Mesenchymal stem cell (in vitro differentiated cells and primary cell): ENCODE measurements at regions not wholly inside any gene's neighbourhood (a gene's known extent, or its start where the extent isn't known, plus 50 kb on each side); places are given as distances from the start of the nearest gene placed in this dataset.

Experiments used
- DNase-seq: peaks from one replicate; pipeline ENCODE4 v3.0.0-alpha.2; 2013
- H2AFZ ChIP-seq: one replicate; pipeline ENCODE4 v1.6.1; 2013; ENCODE audit warnings: low read depth, mild to moderate bottlenecking, control low read depth, inconsistent platforms, low read length, moderate library complexity
- H2AK5ac ChIP-seq: 2 replicates; pipeline ENCODE4 v1.6.1; 2013; ENCODE audit warnings: low read length, moderate library complexity, mild to moderate bottlenecking, inconsistent platforms; ENCODE audit not compliant: severe bottlenecking
- H2BK120ac ChIP-seq: one replicate; pipeline ENCODE4 v1.6.1; 2013; ENCODE audit warnings: low read depth, mild to moderate bottlenecking, inconsistent platforms, low read length, moderate library complexity
- H2BK12ac ChIP-seq, 2 experiments: one replicate each; pipeline ENCODE4 v1.6.1; 2013; ENCODE audit warnings: inconsistent platforms in 2 of 2, low read length in 2 of 2, mild to moderate bottlenecking in 2 of 2, moderate library complexity in 2 of 2, control low read depth in 1 of 2
- H2BK15ac ChIP-seq: one replicate; pipeline ENCODE4 v1.6.1; 2013; ENCODE audit warnings: mild to moderate bottlenecking, low read depth, inconsistent platforms; ENCODE audit not compliant: poor library complexity, severe bottlenecking
- H2BK5ac ChIP-seq: 2 replicates; pipeline ENCODE4 v1.6.1; 2013; ENCODE audit warnings: low read depth, mild to moderate bottlenecking, low read length, control low read depth, inconsistent platforms; ENCODE audit not compliant: poor library complexity, severe bottlenecking
- H3K14ac ChIP-seq, 2 experiments: one replicate each; pipeline ENCODE4 v1.6.1; 2013; ENCODE audit warnings: inconsistent platforms in 2 of 2, low read length in 2 of 2, control low read depth in 1 of 2, mild to moderate bottlenecking in 1 of 2, moderate library complexity in 1 of 2
- H3K18ac ChIP-seq, 2 experiments: one replicate each; pipeline ENCODE4 v1.6.1; 2013; ENCODE audit warnings: inconsistent platforms in 2 of 2, low read length in 2 of 2, control low read depth in 1 of 2, low read depth in 1 of 2, mild to moderate bottlenecking in 1 of 2
- H3K23ac ChIP-seq, 2 experiments: one replicate each; pipeline ENCODE4 v1.6.1; 2013; ENCODE audit warnings: inconsistent platforms in 2 of 2, low read length in 2 of 2, mild to moderate bottlenecking in 2 of 2, moderate library complexity in 2 of 2, control low read depth in 1 of 2
- H3K27ac ChIP-seq: 2 replicates; pipeline ENCODE4 v1.5.1; 2013; ENCODE audit warnings: mild to moderate bottlenecking, moderate library complexity, low read length, control low read depth, inconsistent platforms; ENCODE audit not compliant: poor library complexity, severe bottlenecking
- H3K27me3 ChIP-seq, 2 experiments: 2 replicates each; pipeline versions ENCODE4 v1.6.1 to v1.7.0; 2013; ENCODE audit warnings: low read length in 2 of 2, mild to moderate bottlenecking in 2 of 2, moderate library complexity in 2 of 2, control low read depth in 1 of 2, inconsistent platforms in 1 of 2; ENCODE audit not compliant: control insufficient read depth in 1 of 2, insufficient read depth in 1 of 2
- H3K36me3 ChIP-seq, 2 experiments: 2 replicates each; pipeline versions ENCODE4 v1.6.1 to v1.7.0; 2013; ENCODE audit warnings: low read length in 2 of 2, control low read depth in 1 of 2, inconsistent platforms in 1 of 2, low read depth in 1 of 2, mild to moderate bottlenecking in 1 of 2; ENCODE audit not compliant: insufficient read depth in 2 of 2, control insufficient read depth in 1 of 2
- H3K4ac ChIP-seq, 2 experiments: one replicate each; pipeline ENCODE4 v1.6.1; 2013; ENCODE audit warnings: inconsistent platforms in 2 of 2, low read length in 2 of 2, mild to moderate bottlenecking in 2 of 2, moderate library complexity in 2 of 2, control low read depth in 1 of 2, low read depth in 1 of 2
- H3K4me1 ChIP-seq: 2 replicates; pipeline ENCODE4 v1.6.1; 2013; ENCODE audit warnings: low read depth, low read length, control low read depth; ENCODE audit not compliant: control insufficient read depth, insufficient read depth
- H3K4me2 ChIP-seq: 2 replicates; pipeline ENCODE4 v1.6.1; 2013; ENCODE audit warnings: low read length, mild to moderate bottlenecking, inconsistent platforms; ENCODE audit not compliant: poor library complexity, severe bottlenecking
- H3K4me3 ChIP-seq, 2 experiments: 2 replicates each; pipeline versions ENCODE4 v1.5.1 to v1.7.0; 2013; ENCODE audit warnings: low read length in 2 of 2, mild to moderate bottlenecking in 2 of 2, control low read depth in 1 of 2, low read depth in 1 of 2; ENCODE audit not compliant: insufficient read depth in 1 of 2
- H3K79me1 ChIP-seq: replicated peaks from 2 replicates; pipeline ENCODE4 v1.6.1; 2013; ENCODE audit warnings: mild to moderate bottlenecking, control low read depth, low read length, inconsistent platforms; ENCODE audit not compliant: poor library complexity, severe bottlenecking
- H3K9ac ChIP-seq: 2 replicates; pipeline ENCODE4 v1.7.0; 2013; ENCODE audit warnings: mild to moderate bottlenecking, low read length, moderate library complexity
- H3K9me3 ChIP-seq: 2 replicates; pipeline ENCODE4 v1.7.0; 2013; ENCODE audit warnings: mild to moderate bottlenecking, low read length; ENCODE audit not compliant: control insufficient read depth
- H4K8ac ChIP-seq: one replicate; pipeline ENCODE4 v1.6.1; 2013; ENCODE audit warnings: inconsistent platforms, mild to moderate bottlenecking, low read length, moderate library complexity
- H4K91ac ChIP-seq: one replicate; pipeline ENCODE4 v1.6.1; 2013; ENCODE audit warnings: mild to moderate bottlenecking, low read length, inconsistent platforms
- WGBS: methylation state at CpG from one replicate; pipeline ENCODE4 v1.1.7; 2013; ENCODE audit warnings: mixed read lengths; 5-methylcytosine and 5-hydroxymethylcytosine counted together

- H4K8ac ChIP-seq, result no peak overlapping the region
- H3K79me1 ChIP-seq, result no peaks in the 10 kb centered on the region
- H3K9ac ChIP-seq, result no peak overlapping the region
- H3K4ac ChIP-seq, result no peak overlapping the region
- H3K27ac ChIP-seq, result no peak overlapping the region
- no peak overlapping the region for H3K14ac ChIP-seq
- no peak for DNase-seq
- no peak overlapping the region for H2BK5ac ChIP-seq
- no peaks in the 10 kb centered on the region for H3K36me3 ChIP-seq
- H3K9me3 ChIP-seq, result no peaks in the 10 kb centered on the region
- H2BK15ac ChIP-seq, result no peak overlapping the region
- no peak overlapping the region for H2BK12ac ChIP-seq
- no peak overlapping the region for H2BK120ac ChIP-seq
- no peak overlapping the region for H3K23ac ChIP-seq
- H3K27me3 ChIP-seq, result no peaks in the 10 kb centered on the region
- no peaks in the 10 kb centered on the region for H3K4me1 ChIP-seq
- no peak overlapping the region for H3K4me2 ChIP-seq
- H2AK5ac ChIP-seq, result no peak overlapping the region
- no peak overlapping the region for H2AFZ ChIP-seq
- no peak overlapping the region for H3K4me3 ChIP-seq
- WGBS, result 74% methylated on average over 6 of the region's 6 CpGs
- H4K91ac ChIP-seq, result no peak overlapping the region
- H3K18ac ChIP-seq, result no peak overlapping the region
These were observed 537.7 kb upstream of the PTBP2 start for GRCh38 chr1:96183928-96184327.

- H3K79me1 ChIP-seq, result no peaks in the 10 kb centered on the region
- H3K18ac ChIP-seq, result no peak overlapping the region
- DNase-seq, result no peak
- no peaks in the 10 kb centered on the region for H3K27me3 ChIP-seq
- H3K23ac ChIP-seq, result no peak overlapping the region
- H2BK120ac ChIP-seq, result no peak overlapping the region
- H3K4ac ChIP-seq, result no peak overlapping the region
- H3K4me1 ChIP-seq, result no peaks in the 10 kb centered on the region
- H2BK15ac ChIP-seq, result no peak overlapping the region
- no peaks in the 10 kb centered on the region for H3K36me3 ChIP-seq
- 60% methylated on average over 1 of the region's 2 CpGs for WGBS
- H3K4me3 ChIP-seq, result no peak overlapping the region
- H3K4me2 ChIP-seq, result no peak overlapping the region
- H3K14ac ChIP-seq, result no peak overlapping the region
- H4K8ac ChIP-seq, result no peak overlapping the region
- H3K27ac ChIP-seq, result no peak overlapping the region
- no peak overlapping the region for H3K9ac ChIP-seq
- H2AFZ ChIP-seq, result no peak overlapping the region
- peaks cover 10% of the 10 kb centered on the region for H3K9me3 ChIP-seq
- H4K91ac ChIP-seq, result no peak overlapping the region
- H2BK12ac ChIP-seq, result no peak overlapping the region
- no peak overlapping the region for H2AK5ac ChIP-seq
- no peak overlapping the region for H2BK5ac ChIP-seq
These were observed 536.4 kb upstream of the PTBP2 start for GRCh38 chr1:96185181-96185580.

GRCh38 chr1:96187020-96187419, 534.6 kb upstream of the PTBP2 start:
- no peak overlapping the region for H3K23ac ChIP-seq
- H3K36me3 ChIP-seq, result no peaks in the 10 kb centered on the region
- no CpG with 5 or more reads among the region's 1 CpG for WGBS
- no peaks in the 10 kb centered on the region for H3K4me1 ChIP-seq
- no peak overlapping the region for H4K8ac ChIP-seq
- no peak overlapping the region for H2AFZ ChIP-seq
- H3K9ac ChIP-seq, result no peak overlapping the region
- no peak overlapping the region for H2BK12ac ChIP-seq
- H3K4me3 ChIP-seq, result no peak overlapping the region
- H3K14ac ChIP-seq, result no peak overlapping the region
- H3K4me2 ChIP-seq, result no peak overlapping the region
- no peak overlapping the region for H2BK120ac ChIP-seq
- no peak overlapping the region for H2BK5ac ChIP-seq
- no peak overlapping the region for H4K91ac ChIP-seq
- H3K27ac ChIP-seq, result no peak overlapping the region
- H2AK5ac ChIP-seq, result no peak overlapping the region
- H3K27me3 ChIP-seq, result no peaks in the 10 kb centered on the region
- H3K4ac ChIP-seq, result no peak overlapping the region
- no peak for DNase-seq
- H2BK15ac ChIP-seq, result no peak overlapping the region
- H3K9me3 ChIP-seq, result peaks cover 27% of the 10 kb centered on the region
- no peak overlapping the region for H3K18ac ChIP-seq
- H3K79me1 ChIP-seq, result no peaks in the 10 kb centered on the region

DNA sequence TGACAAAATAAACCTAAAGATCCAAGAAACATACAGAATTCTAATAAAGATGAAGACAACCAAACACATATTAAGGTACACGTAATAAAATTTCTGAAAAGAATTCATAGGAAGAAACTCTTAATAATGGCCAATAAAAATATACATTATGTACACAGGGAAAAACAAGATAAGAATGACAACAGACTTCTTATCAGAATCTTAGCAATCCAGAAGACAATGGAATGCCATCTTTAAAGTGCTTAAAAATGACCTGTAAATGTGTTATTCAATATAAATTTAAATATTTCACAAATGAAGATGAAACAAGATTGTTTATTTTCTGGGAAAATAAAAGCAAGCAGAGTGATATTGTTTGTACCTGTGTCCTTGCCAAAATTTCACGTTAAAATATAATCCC, 530.4 kb upstream of the PTBP2 start:
- Histone ChIP-seq H3K27me3 (no peaks in the 10 kb centered on the region), H2AK5ac (no peak overlapping the region), H3K9ac (no peak overlapping the region), H4K91ac (no peak overlapping the region), H2BK15ac (no peak overlapping the region), H3K4ac (no peak overlapping the region), H3K27ac (no peak overlapping the region), H3K14ac (no peak overlapping the region), H2BK5ac (no peak overlapping the region), H3K36me3 (no peaks in the 10 kb centered on the region), H3K18ac (no peak overlapping the region), H3K23ac (no peak overlapping the region), H3K4me2 (no peak overlapping the region), H3K79me1 (no peaks in the 10 kb centered on the region), H2AFZ (no peak overlapping the region), H3K9me3 (peaks cover 44% of the 10 kb centered on the region), H2BK12ac (no peak overlapping the region), H3K4me1 (no peaks in the 10 kb centered on the region), H3K4me3 (no peak overlapping the region), H4K8ac (no peak overlapping the region), H2BK120ac (no peak overlapping the region)
- no peak for DNase-seq
- 100% methylated on average over 1 of the region's 2 CpGs for WGBS
